GM10266 (cell line): ENCODE measurements at regions not wholly inside any gene's neighbourhood (a gene's known extent, or its start where the extent isn't known, plus 50 kb on each side); places are given as distances from the start of the nearest gene placed in this dataset.

Experiments used
- DNase-seq: peaks from one replicate; pipeline ENCODE4 v3.0.0; 2012; ENCODE audit errors: extremely low spot score
- CTCF ChIP-seq: IDR thresholded peaks from 2 replicates; pipeline ENCODE4 v1.5.1; 2012; ENCODE audit warnings: mild to moderate bottlenecking, low read depth; ENCODE audit not compliant: control insufficient read depth, insufficient read depth; ENCODE audit errors: missing control alignments

- no peak for TF ChIP-seq CTCF
- DNase-seq = no peak
These were observed 165.3 kb upstream of the CTNNB1 start for GRCh38 chr3:41033956-41034519.

DNA sequence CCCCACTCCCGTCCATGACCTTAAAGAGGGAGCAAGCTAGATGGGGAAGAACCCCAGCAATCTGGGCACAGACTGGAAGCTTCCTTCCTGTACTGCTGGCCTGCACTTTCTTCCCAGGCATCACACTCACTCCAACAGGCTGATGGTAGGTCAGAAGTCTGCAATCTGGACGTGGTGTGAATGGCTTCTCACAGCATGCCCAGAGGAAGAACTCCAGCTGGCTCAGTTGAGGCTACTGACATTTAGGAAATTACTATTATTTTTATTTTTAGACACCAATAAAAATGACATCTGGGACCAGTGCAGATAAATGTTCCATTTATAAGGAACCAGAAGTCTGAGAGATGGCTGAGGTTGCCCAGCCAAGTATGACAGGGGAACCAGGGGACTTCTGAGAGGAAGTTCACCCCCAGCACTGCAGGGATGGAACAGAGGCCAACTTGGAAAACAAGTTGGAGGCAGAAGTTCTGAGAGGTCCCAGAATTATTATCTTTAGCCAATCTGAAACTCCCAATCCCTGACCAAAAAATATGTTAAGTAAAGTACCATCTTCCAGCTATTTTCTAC, 163.8 kb upstream of the CTNNB1 start:
- no peak for DNase-seq
- TF ChIP-seq CTCF = no peak

DNA sequence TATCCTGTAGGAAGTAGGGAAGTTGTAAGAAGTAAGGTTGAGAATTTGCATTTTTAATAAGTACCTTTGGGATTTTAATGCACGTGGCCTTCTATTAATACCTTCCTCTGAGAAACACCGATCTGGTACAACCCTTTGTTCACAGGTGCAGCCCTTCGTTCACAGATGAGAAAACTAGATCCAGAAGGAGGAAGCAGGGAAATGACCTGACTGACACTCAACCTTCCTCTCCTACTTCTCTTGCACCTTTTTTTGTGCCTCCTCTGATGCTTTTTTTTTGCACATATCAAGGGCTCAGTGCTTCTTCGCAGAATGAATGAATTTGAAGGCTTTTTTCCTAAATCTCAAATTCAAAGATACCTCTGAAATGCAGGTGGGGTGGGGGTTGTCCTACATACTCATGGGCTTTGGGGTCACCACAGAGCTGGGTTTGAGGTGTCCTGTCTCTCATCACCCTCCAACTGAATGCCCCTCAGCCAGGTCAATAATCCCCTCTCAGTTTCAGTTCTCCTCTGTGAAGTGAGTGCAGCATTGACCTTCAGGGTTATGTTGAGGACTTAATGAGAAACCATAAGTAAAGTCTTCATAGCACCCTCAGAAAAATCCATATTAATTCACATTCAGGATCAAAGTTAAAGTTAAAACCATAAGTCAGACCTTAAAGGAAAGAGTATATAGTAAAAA, 161.5 kb upstream of the CTNNB1 start:
- no peak for TF ChIP-seq CTCF
- no peak for DNase-seq

DNA sequence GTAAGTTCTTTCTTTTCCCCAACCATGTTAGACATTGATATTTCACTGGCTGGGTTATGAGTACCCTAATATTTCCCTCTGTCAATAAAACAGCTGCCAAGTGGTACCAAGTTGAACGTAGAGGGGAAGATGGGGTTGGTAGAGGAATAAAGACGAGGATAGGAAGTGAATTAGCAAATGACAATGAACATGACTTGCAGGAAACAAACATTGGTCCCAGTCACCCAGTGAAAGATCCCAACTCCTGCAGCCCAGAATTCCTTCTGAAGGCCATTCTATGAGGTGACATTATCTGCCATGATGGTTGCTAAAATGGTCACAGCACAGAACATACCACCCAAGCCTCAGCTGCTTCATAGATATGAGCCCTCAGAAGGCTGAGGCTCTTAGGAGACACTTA, 159.0 kb upstream of the CTNNB1 start:
- DNase-seq = no peak
- no peak for TF ChIP-seq CTCF

- no peak for TF ChIP-seq CTCF
- DNase-seq = no peak
These were observed 157.8 kb upstream of the CTNNB1 start for GRCh38 chr3:41041462-41041861.

- TF ChIP-seq CTCF = no peak
- DNase-seq = no peak
These were observed 157.4 kb upstream of the CTNNB1 start for GRCh38 chr3:41041899-41042298.

- no peak for TF ChIP-seq CTCF
- no peak for DNase-seq
These were observed 154.8 kb upstream of the CTNNB1 start for GRCh38 chr3:41044523-41044922.
